ENCODE measurements at regions not wholly inside any gene's neighbourhood (a gene's known extent, or its start where the extent isn't known, plus 50 kb on each side); places are given as distances from the start of the nearest gene placed in this dataset.

DNA sequence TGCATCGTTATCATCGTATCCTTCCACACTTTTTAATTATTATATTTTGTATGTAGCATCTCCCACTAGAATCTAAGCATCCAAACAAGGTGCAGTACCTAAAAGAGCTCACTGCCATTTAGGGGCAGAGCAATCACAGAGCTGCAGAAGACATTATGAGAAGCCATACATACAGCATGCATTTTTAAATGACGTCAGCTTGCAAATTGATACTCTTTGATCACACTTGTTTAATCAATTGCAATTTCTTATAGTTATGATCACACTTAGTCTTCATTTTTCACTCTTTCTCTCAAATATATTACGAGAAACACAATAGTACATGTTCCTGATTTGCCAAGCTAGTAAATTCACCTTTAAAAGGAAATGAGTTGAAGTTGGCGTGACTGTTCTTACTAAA is 753.3 kb upstream of the LRRN3 start:
- Histone ChIP-seq H3K9me3 (ENCODE audit: control insufficient read depth, low read length) (no peaks in the 10 kb centered on the region), H3K27me3 (ENCODE audit: control insufficient read depth, insufficient read depth) (no peaks in the 10 kb centered on the region), H3K4me1 (ENCODE audit: control insufficient read depth, insufficient read depth, low read length) (no peaks in the 10 kb centered on the region), H3K27ac (ENCODE audit: low read length) (no peak overlapping the region), H3K4me3 (ENCODE audit: low read length) (no peak overlapping the region)
- ATAC-seq (no peak), DNase-seq (no peak)
- intact Hi-C loops (cut with DNase I) = no loop called here
- WGBS = 92% methylated on average over 5 of the region's 5 CpGs

DNA sequence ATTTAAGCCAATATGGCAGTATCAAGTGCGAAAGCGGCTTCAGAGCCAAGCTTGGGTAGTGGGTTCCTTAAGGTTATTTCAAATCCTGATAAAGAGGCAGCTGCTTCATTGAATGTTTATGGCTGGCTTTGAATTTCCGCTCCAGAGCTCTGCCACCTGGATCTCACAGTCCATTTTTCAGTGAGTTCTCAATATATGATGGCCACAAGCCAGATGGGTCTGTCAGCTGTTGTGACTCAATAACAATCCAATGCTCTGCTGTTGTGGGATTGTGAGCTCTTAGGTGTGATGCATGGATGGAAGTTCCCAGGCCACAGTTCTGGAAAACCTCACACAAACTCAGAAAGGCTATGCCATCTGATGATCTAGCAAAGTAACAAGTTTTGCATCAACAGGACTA is 743.8 kb upstream of the LRRN3 start:
- DNase-seq (no peak), ATAC-seq (no peak)
- intact Hi-C loops (cut with DNase I) = no loop called here
- Histone ChIP-seq H3K9me3 (ENCODE audit: control insufficient read depth, low read length) (no peaks in the 10 kb centered on the region), H3K4me1 (ENCODE audit: control insufficient read depth, insufficient read depth, low read length) (no peaks in the 10 kb centered on the region), H3K27me3 (ENCODE audit: control insufficient read depth, insufficient read depth) (no peaks in the 10 kb centered on the region), H3K4me3 (ENCODE audit: low read length) (no peak overlapping the region), H3K27ac (ENCODE audit: low read length) (no peak overlapping the region)
- 83% methylated on average over 3 of the region's 3 CpGs for WGBS

DNA sequence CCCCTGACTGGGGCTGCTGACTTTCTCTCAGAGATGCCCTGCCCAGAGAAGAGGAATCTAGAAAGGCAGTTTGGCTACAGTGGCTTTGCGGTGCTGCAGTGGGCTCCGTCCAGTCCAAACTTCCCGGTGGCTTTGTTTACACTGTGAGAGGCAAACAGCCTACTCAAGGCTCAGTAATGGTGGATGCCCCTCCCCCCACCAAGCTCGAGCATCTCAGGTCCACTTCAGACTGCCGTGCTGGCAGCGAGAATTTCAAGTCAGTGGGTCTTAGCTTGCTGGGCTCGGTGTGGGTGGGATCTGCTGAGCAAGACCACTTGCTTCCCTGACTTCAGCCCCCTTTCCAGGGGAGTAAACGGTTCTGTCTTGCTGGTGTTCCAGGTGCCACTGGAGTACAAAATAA is 734.5 kb upstream of the LRRN3 start:
- intact Hi-C loops (cut with DNase I) = no loop called here
- Histone ChIP-seq H3K27ac (ENCODE audit: low read length) (no peak overlapping the region), H3K4me1 (ENCODE audit: control insufficient read depth, insufficient read depth, low read length) (no peaks in the 10 kb centered on the region), H3K4me3 (ENCODE audit: low read length) (no peak overlapping the region), H3K27me3 (ENCODE audit: control insufficient read depth, insufficient read depth) (no peaks in the 10 kb centered on the region), H3K9me3 (ENCODE audit: control insufficient read depth, low read length) (no peaks in the 10 kb centered on the region)
- DNase-seq (peak in 2 of 3 donors; percentile 6 to 18), ATAC-seq (no peak)
- 84% methylated on average over 8 of the region's 8 CpGs for WGBS

DNA sequence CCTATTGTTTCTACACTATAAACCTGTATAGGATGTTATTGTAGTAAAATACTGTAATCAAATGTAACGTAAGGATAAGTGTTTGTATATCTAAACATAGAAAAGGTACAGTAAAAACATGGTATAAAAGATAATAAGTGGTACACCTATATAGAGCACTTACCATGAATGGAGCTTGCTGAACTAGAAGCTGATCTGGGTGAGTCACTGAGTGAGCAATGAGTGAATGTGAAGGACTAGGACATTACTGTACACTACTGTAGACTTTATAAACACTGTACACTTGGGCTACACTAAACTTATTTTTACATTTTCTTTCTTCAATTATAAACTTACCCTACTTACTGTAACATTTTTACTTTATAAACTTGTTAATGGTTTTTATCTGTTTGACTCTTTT is 732.9 kb upstream of the LRRN3 start:
- H3K27me3 ChIP-seq (ENCODE audit: control insufficient read depth, insufficient read depth) = no peaks in the 10 kb centered on the region
- H3K27ac ChIP-seq (ENCODE audit: low read length) = no peak overlapping the region
- H3K4me3 ChIP-seq (ENCODE audit: low read length) = no peak overlapping the region
- intact Hi-C loops (cut with DNase I) = no loop called here
- H3K4me1 ChIP-seq (ENCODE audit: control insufficient read depth, insufficient read depth, low read length) = no peaks in the 10 kb centered on the region
- 94% methylated on average over 1 of the region's 1 CpG for whole genome bisulfite sequencing
- no peak for DNase-seq
- no peak for ATAC-seq
- H3K9me3 ChIP-seq (ENCODE audit: control insufficient read depth, low read length) = no peaks in the 10 kb centered on the region

DNA sequence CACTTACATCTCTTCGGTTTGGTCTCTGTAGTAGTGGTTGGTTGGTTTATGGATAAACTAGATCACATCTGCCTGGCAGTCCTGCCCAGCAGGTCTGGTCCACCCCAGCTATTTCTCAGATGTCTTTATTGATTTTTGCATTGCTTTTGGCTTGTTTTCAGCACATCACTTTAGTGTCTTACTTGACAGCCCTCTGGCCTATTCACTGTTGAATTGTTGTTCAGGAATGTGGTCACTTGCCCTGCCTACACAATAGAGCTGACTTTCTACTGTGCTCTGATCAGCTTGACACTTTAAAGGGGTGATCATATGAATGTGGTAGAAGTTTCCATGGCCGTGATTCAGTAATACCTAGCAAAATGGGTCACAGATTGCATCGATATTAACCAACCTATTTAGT is 719.2 kb upstream of the LRRN3 start:
- ATAC-seq (no peak), DNase-seq (no peak)
- Histone ChIP-seq H3K27ac (ENCODE audit: low read length) (no peak overlapping the region), H3K27me3 (ENCODE audit: control insufficient read depth, insufficient read depth) (no peaks in the 10 kb centered on the region), H3K9me3 (ENCODE audit: control insufficient read depth, low read length) (no peaks in the 10 kb centered on the region), H3K4me1 (ENCODE audit: control insufficient read depth, insufficient read depth, low read length) (no peaks in the 10 kb centered on the region), H3K4me3 (ENCODE audit: low read length) (no peak overlapping the region)
- 93% methylated on average over 3 of the region's 3 CpGs for WGBS
- intact Hi-C loops (cut with DNase I) = no loop called here

DNA sequence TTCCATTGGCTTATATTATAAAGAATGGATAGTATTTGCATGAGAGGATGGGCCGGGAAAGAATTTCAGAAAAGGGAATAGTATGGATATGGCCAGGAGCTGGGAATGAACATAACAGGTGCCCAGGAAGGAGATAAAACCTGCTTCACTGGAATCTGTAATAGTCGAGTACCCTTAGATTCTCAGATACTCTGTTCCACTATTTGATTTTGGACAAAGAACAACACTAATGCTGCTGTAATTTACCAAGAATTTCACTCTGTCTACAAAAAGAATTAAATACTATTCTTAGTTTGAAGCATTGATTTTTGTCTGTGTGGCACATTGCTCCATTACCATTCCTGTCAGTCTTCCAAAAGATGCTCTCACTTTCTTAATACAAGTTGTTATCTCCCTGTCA is 718.2 kb upstream of the LRRN3 start:
- intact Hi-C loops (cut with DNase I) = no loop called here
- Histone ChIP-seq H3K27me3 (ENCODE audit: control insufficient read depth, insufficient read depth) (no peaks in the 10 kb centered on the region), H3K4me3 (ENCODE audit: low read length) (no peak overlapping the region), H3K27ac (ENCODE audit: low read length) (no peak overlapping the region), H3K9me3 (ENCODE audit: control insufficient read depth, low read length) (no peaks in the 10 kb centered on the region), H3K4me1 (ENCODE audit: control insufficient read depth, insufficient read depth, low read length) (no peaks in the 10 kb centered on the region)
- 88% methylated on average over 2 of the region's 2 CpGs for WGBS
- DNase-seq = no peak
- no peak for ATAC-seq

DNA sequence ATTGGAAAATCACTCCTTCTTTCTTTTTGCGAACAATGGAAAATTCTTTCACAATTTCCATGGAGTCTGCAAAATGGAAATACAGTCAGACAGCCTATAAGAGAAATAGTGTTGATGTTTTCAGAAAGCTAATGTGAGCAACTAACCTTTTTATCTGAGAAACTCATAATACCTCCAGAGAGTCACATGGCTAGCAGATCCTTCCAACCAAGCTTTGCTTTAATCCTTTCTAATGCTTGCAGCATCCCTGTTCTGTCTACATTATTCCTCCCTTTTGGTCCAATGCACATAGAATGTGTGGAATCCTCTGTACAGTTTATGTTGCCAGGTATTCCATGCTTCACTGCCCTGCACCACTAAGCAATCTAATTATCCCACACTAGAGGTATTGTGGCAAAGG is 717.5 kb upstream of the LRRN3 start:
- Histone ChIP-seq H3K4me3 (ENCODE audit: low read length) (no peak overlapping the region), H3K4me1 (ENCODE audit: control insufficient read depth, insufficient read depth, low read length) (no peaks in the 10 kb centered on the region), H3K27me3 (ENCODE audit: control insufficient read depth, insufficient read depth) (no peaks in the 10 kb centered on the region), H3K27ac (ENCODE audit: low read length) (no peak overlapping the region), H3K9me3 (ENCODE audit: control insufficient read depth, low read length) (no peaks in the 10 kb centered on the region)
- no peak for DNase-seq
- no peak for ATAC-seq
- WGBS = 88% methylated on average over 1 of the region's 1 CpG
- intact Hi-C loops (cut with DNase I) = no loop called here

DNA sequence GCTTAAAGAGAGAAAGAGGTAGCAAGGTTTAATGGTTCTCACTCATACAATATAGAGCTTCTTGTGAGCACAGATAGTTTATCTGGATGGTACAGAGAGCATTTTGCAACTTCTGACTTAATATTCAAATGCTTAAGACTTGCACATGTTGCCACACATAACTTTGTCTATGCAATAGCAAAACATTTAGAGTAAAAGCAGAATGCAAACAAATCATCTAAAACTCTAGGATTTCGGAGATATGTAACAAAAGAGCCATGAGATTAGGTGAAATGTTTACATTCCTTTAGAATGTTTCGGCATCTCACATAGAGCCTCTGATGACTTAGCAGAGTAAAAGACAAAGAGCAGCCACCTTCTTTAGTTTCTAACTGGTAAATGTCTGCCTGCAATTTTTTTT is 717.1 kb upstream of the LRRN3 start:
- 93% methylated on average over 2 of the region's 2 CpGs for whole genome bisulfite sequencing
- Histone ChIP-seq H3K9me3 (ENCODE audit: control insufficient read depth, low read length) (no peaks in the 10 kb centered on the region), H3K4me3 (ENCODE audit: low read length) (no peak overlapping the region), H3K4me1 (ENCODE audit: control insufficient read depth, insufficient read depth, low read length) (no peaks in the 10 kb centered on the region), H3K27ac (ENCODE audit: low read length) (no peak overlapping the region), H3K27me3 (ENCODE audit: control insufficient read depth, insufficient read depth) (no peaks in the 10 kb centered on the region)
- DNase-seq (no peak), ATAC-seq (no peak)
- intact Hi-C loops (cut with DNase I) = no loop called here

DNA sequence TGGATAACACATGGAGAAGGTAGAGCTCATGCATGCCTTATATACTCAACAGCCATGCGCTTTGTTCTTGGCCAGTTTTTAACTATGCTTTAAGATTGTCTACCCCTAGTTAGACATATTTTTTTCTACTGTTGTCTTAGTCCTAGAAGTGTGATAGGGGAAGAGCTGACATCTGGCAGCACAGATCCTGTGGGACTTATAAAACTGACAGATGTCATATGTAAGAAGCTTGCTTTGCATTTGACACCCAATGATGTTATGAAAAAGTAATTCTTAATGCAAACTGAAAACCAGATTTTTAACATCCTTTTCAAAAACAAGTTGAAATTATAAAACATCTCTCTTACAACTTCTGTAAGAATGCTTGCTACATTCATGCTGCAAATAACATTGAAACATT is 715.9 kb upstream of the LRRN3 start:
- no peak overlapping the region for H3K4me3 ChIP-seq (ENCODE audit: low read length)
- 93% methylated on average over 1 of the region's 1 CpG for WGBS
- DNase-seq (no peak), ATAC-seq (no peak)
- intact Hi-C loops (cut with DNase I) = no loop called here
- H3K27ac ChIP-seq (ENCODE audit: low read length) = no peak overlapping the region
- no peaks in the 10 kb centered on the region for H3K4me1 ChIP-seq (ENCODE audit: control insufficient read depth, insufficient read depth, low read length)
- H3K9me3 ChIP-seq (ENCODE audit: control insufficient read depth, low read length) = no peaks in the 10 kb centered on the region
- no peaks in the 10 kb centered on the region for H3K27me3 ChIP-seq (ENCODE audit: control insufficient read depth, insufficient read depth)

DNA sequence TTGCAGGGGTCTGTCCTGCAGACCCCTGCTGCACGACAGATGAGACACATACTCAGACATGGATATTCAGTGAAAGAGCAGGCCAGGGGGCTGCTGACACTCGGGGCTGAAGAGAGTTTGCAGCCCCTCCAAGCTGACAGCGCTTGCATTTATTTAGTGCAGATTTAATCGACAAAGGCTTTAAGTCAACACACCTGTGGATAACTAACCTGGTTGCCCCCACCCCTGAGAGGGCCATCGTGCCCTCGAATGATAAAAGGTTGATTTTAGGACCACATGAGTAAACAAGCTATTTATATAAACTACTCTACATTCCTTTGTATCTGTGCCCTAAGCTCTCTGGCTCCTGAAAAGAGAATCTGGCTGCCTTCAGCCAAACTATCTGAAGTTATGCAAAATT is 708.2 kb upstream of the LRRN3 start:
- 47% methylated on average over 6 of the region's 6 CpGs for WGBS
- Histone ChIP-seq H3K27ac (ENCODE audit: low read length) (no peak overlapping the region), H3K9me3 (ENCODE audit: control insufficient read depth, low read length) (no peaks in the 10 kb centered on the region), H3K4me3 (ENCODE audit: low read length) (no peak overlapping the region), H3K27me3 (ENCODE audit: control insufficient read depth, insufficient read depth) (no peaks in the 10 kb centered on the region), H3K4me1 (ENCODE audit: control insufficient read depth, insufficient read depth, low read length) (peaks cover 2% of the 10 kb centered on the region)
- no peak for ATAC-seq
- no peak for DNase-seq
- intact Hi-C loops (cut with DNase I) = no loop called here

DNA sequence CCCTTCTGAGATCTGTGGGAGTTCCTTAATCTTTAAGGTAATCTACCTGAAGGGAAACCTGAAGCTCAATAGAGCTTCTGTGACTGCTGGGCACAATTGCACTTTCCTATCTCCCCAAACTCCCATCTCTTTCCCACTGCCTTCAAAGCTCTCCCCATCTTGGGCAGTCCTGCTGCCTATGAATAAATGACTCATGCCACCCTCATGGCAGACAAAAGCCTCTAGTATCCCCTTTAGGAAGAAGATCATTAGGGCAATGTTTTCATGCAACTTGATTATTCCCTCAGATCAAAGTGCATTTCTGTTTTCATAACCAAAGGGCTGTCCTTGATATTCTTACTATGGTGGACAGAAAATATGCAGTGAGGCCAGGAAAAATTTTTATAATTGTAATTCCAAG is 704.9 kb upstream of the LRRN3 start:
- Histone ChIP-seq H3K9me3 (ENCODE audit: control insufficient read depth, low read length) (no peaks in the 10 kb centered on the region), H3K27ac (ENCODE audit: low read length) (no peak overlapping the region), H3K27me3 (ENCODE audit: control insufficient read depth, insufficient read depth) (no peaks in the 10 kb centered on the region), H3K4me3 (ENCODE audit: low read length) (no peak overlapping the region), H3K4me1 (ENCODE audit: control insufficient read depth, insufficient read depth, low read length) (peaks cover 2% of the 10 kb centered on the region)
- DNase-seq (no peak), ATAC-seq (no peak)
- intact Hi-C loops (cut with DNase I) = no loop called here

DNA sequence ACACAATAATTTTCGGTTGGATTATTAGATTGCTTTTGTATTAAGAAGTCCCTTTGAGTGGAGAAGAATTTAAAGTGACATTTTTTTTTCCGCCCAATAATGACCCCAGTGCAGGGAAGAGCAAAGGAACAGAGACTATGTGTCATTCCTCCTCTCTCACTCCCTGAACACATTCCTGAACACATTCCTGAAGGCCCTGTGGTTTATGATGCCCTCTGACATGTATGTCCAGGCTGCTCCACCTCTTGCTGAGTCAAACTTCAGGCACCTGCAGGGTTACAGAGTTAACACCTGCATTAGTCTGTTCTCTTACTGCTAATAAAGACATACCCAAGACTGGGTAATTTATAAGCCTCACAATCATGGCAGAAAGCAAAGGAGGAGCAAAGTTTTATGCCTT is 704.0 kb upstream of the LRRN3 start:
- intact Hi-C loops (cut with DNase I) = no loop called here
- WGBS = 45% methylated on average over 2 of the region's 2 CpGs
- no peak for ATAC-seq
- Histone ChIP-seq H3K4me1 (ENCODE audit: control insufficient read depth, insufficient read depth, low read length) (peaks cover 2% of the 10 kb centered on the region), H3K27ac (ENCODE audit: low read length) (no peak overlapping the region), H3K9me3 (ENCODE audit: control insufficient read depth, low read length) (no peaks in the 10 kb centered on the region), H3K27me3 (ENCODE audit: control insufficient read depth, insufficient read depth) (no peaks in the 10 kb centered on the region), H3K4me3 (ENCODE audit: low read length) (no peak overlapping the region)
- DNase-seq = no peak
